H1 (cell line): ENCODE measurements at regions not wholly inside any gene's neighbourhood (a gene's known extent, or its start where the extent isn't known, plus 50 kb on each side); places are given as distances from the start of the nearest gene placed in this dataset.
A peak's percentile ranks its signal among the peaks of the same experiment; 100 is the strongest.

Experiments
- CTCF ChIA-PET: fragments of 300-600 bp; sonication (Branson Sonifier 250); formaldehyde crosslinking; loops from one replicate; lab custom pipeline; 2021; ENCODE audit not compliant: partially characterized antibody; lab: Charles Lee
- POLR2A ChIA-PET: fragments of 300-600 bp; sonication (Branson Sonifier 250); formaldehyde crosslinking; loops from one replicate; lab custom pipeline; 2021; ENCODE audit warnings: inconsistent platforms; ENCODE audit not compliant: partially characterized antibody; lab: Charles Lee
- DNase-seq, 2 experiments: peaks; one replicate each; pipeline versions ENCODE4 v3.0.0 to v3.0.0-alpha.2; 2010 to 2022; ENCODE audit warnings: low spot score in 2 of 2, low read depth in 1 of 2, mixed read lengths in 1 of 2
- FAIRE-seq: peaks from 2 replicates; lab custom pipeline; 2011; peaks lifted over from hg19 to GRCh38; lab: Jason Lieb, UNC
- H2AFZ ChIP-seq: 2 replicates; pipeline ENCODE4 v1.8.1; 2012; ENCODE audit warnings: low read length, inconsistent platforms
- H2AK5ac ChIP-seq: 2 replicates; pipeline ENCODE4 v1.6.1; 2013; ENCODE audit warnings: low read depth, low read length
- H2BK120ac ChIP-seq: replicated peaks from 2 replicates; pipeline ENCODE3; 2013; ENCODE audit warnings: low read depth, low read length, inconsistent platforms
- H2BK12ac ChIP-seq: 2 replicates; pipeline ENCODE4 v1.6.1; 2013; ENCODE audit warnings: low read depth, low read length
- H2BK15ac ChIP-seq: 2 replicates; pipeline ENCODE4 v1.6.1; 2013; ENCODE audit warnings: low read length
- H2BK20ac ChIP-seq: 2 replicates; pipeline ENCODE4 v1.6.1; 2013; ENCODE audit warnings: low read length
- H2BK5ac ChIP-seq: 2 replicates; pipeline ENCODE4 v1.6.1; 2013; ENCODE audit warnings: low read depth, low read length
- H3K14ac ChIP-seq: 2 replicates; pipeline ENCODE4 v1.6.1; 2013; ENCODE audit warnings: inconsistent platforms; ENCODE audit not compliant: insufficient read length
- H3K18ac ChIP-seq: 2 replicates; pipeline ENCODE4 v1.6.1; 2013; ENCODE audit warnings: low read length; ENCODE audit errors: extremely low read depth
- H3K23ac ChIP-seq: 2 replicates; pipeline ENCODE4 v1.6.1; 2013; ENCODE audit warnings: inconsistent platforms; ENCODE audit not compliant: insufficient read length
- H3K23me2 ChIP-seq: 2 replicates; pipeline ENCODE4 v1.6.1; 2013; ENCODE audit warnings: low read depth, low read length
- H3K27ac ChIP-seq: 2 replicates; pipeline ENCODE4 v1.6.1; 2011; ENCODE audit warnings: low read depth, low read length, inconsistent platforms
- H3K27me3 ChIP-seq, 4 experiments: replicated peaks in 1 of 4; 1 replicate in 1 of 4; 2 replicates in 3 of 4; pipeline versions ENCODE4 v1.6.1 to v1.8.1; 2011 to 2013; ENCODE audit warnings: low read length in 3 of 4, mild to moderate bottlenecking in 3 of 4, inconsistent platforms in 2 of 4, mixed read lengths in 2 of 4, moderate library complexity in 1 of 4; ENCODE audit not compliant: control insufficient read depth in 3 of 4, insufficient read depth in 3 of 4; ENCODE audit errors: extremely low read depth in 1 of 4
- H3K36me3 ChIP-seq, 4 experiments: 2 replicates each; pipeline versions ENCODE4 v1.6.1 to v1.8.1; 2011 to 2013; ENCODE audit warnings: mild to moderate bottlenecking in 4 of 4, low read length in 3 of 4, moderate library complexity in 2 of 4, control low read depth in 1 of 4, inconsistent platforms in 1 of 4; ENCODE audit not compliant: insufficient read depth in 4 of 4, control insufficient read depth in 2 of 4
- H3K4ac ChIP-seq: replicated peaks from 2 replicates; pipeline ENCODE3; 2013; ENCODE audit warnings: low read length, low read depth, mixed read lengths, inconsistent platforms; ENCODE audit not compliant: insufficient read length
- H3K4me1 ChIP-seq, 4 experiments: replicated peaks in 1 of 4; 1 replicate in 1 of 4; 2 replicates in 3 of 4; pipeline versions ENCODE4 v1.6.1 to v1.8.1; 2011 to 2013; ENCODE audit warnings: low read length in 3 of 4, inconsistent platforms in 2 of 4, mixed read lengths in 1 of 4; ENCODE audit not compliant: insufficient read depth in 4 of 4, control insufficient read depth in 3 of 4
- H3K4me2 ChIP-seq, 2 experiments: 2 replicates each; pipeline versions ENCODE4 v1.6.1 to v1.8.1; 2011 to 2013; ENCODE audit warnings: low read depth in 2 of 2, low read length in 2 of 2, control low read depth in 1 of 2, inconsistent platforms in 1 of 2, mild to moderate bottlenecking in 1 of 2; ENCODE audit not compliant: insufficient read depth in 1 of 2
- H3K4me3 ChIP-seq, 4 experiments: fragments of 200-600, 300-600 bp in 1 of 4; sonication (generic), shearing (Covaris generic), sonication (Bioruptor Twin) in 1 of 4; 2 replicates each; pipeline versions ENCODE4 v1.5.1 to v1.8.1; 2011 to 2016; ENCODE audit warnings: low read length in 4 of 4, low read depth in 3 of 4, control low read depth in 2 of 4, inconsistent platforms in 2 of 4, mild to moderate bottlenecking in 2 of 4, mixed read lengths in 1 of 4, moderate library complexity in 1 of 4; ENCODE audit not compliant: insufficient read depth in 2 of 4; ENCODE audit errors: extremely low read depth in 1 of 4
- H3K56ac ChIP-seq: replicated peaks from 2 replicates; pipeline ENCODE3; 2013; ENCODE audit warnings: low read depth, mild to moderate bottlenecking, mixed read lengths, low read length, inconsistent platforms; ENCODE audit not compliant: insufficient read length
- H3K79me1 ChIP-seq: 2 replicates; pipeline ENCODE4 v1.6.1; 2013; ENCODE audit warnings: low read depth, low read length, control low read depth
- H3K79me2 ChIP-seq, 2 experiments: 2 replicates each; pipeline versions ENCODE4 v1.6.1 to v1.8.1; 2012 to 2013; ENCODE audit warnings: low read length in 2 of 2, mild to moderate bottlenecking in 2 of 2, inconsistent platforms in 1 of 2; ENCODE audit not compliant: insufficient read depth in 2 of 2, control insufficient read depth in 1 of 2
- H3K9ac ChIP-seq, 4 experiments: replicated peaks in 1 of 4; 1 replicate in 1 of 4; 2 replicates in 3 of 4; pipeline versions ENCODE4 v1.6.1 to v1.8.1; 2011 to 2013; ENCODE audit warnings: low read depth in 3 of 4, low read length in 3 of 4, control low read depth in 2 of 4, mild to moderate bottlenecking in 2 of 4, moderate library complexity in 2 of 4, inconsistent platforms in 1 of 4; ENCODE audit errors: extremely low read depth in 1 of 4
- H3K9me3 ChIP-seq, 2 experiments: 2 replicates each; pipeline versions ENCODE4 v1.6.1 to v1.8.1; 2012 to 2013; ENCODE audit warnings: mild to moderate bottlenecking in 2 of 2, moderate library complexity in 2 of 2, control low read depth in 1 of 2, inconsistent platforms in 1 of 2, low read depth in 1 of 2, low read length in 1 of 2, mixed read lengths in 1 of 2; ENCODE audit not compliant: insufficient read depth in 2 of 2
- H4K20me1 ChIP-seq, 2 experiments: replicated peaks in 1 of 2; 2 replicates each; pipeline versions ENCODE3 to v1.8.1; 2011 to 2013; ENCODE audit warnings: inconsistent platforms in 2 of 2, low read length in 2 of 2, mild to moderate bottlenecking in 1 of 2; ENCODE audit not compliant: insufficient read depth in 2 of 2, control insufficient read depth in 1 of 2
- H4K5ac ChIP-seq: 2 replicates; pipeline ENCODE4 v1.6.1; 2013; ENCODE audit warnings: low read length, low read depth, mixed read lengths, inconsistent platforms; ENCODE audit not compliant: insufficient read length
- H4K8ac ChIP-seq: 2 replicates; pipeline ENCODE4 v1.8.0; 2013; ENCODE audit warnings: mild to moderate bottlenecking, moderate library complexity, low read length, inconsistent platforms; ENCODE audit not compliant: insufficient read depth; ENCODE audit errors: extremely low read depth
- H4K91ac ChIP-seq: replicated peaks from 2 replicates; pipeline ENCODE3; 2013; ENCODE audit warnings: low read length, mixed read lengths, inconsistent platforms; ENCODE audit not compliant: insufficient read length
- ATF2 ChIP-seq: IDR thresholded peaks from 2 replicates; pipeline ENCODE4 v1.6.1; 2012; ENCODE audit warnings: low read length, inconsistent platforms
- MAFK ChIP-seq: IDR thresholded peaks from 2 replicates; pipeline ENCODE4 v1.6.1; 2012; ENCODE audit warnings: low read depth, mild to moderate bottlenecking, improper control_type of control experiment, low read length
- POLR2A ChIP-seq, 2 experiments: IDR thresholded peaks; 1 replicate in 1 of 2; 2 replicates in 1 of 2; pipeline ENCODE4 v1.6.1; 2011; ENCODE audit warnings: low read depth in 2 of 2, low read length in 2 of 2, mild to moderate bottlenecking in 2 of 2; ENCODE audit errors: control extremely low read depth in 1 of 2
- POLR2AphosphoS5 ChIP-seq: IDR thresholded peaks from 2 replicates; pipeline ENCODE4 v1.6.1; 2011; ENCODE audit warnings: low read depth, low read length
- RXRA ChIP-seq: IDR thresholded peaks from 2 replicates; pipeline ENCODE4 v1.6.1; 2011; ENCODE audit warnings: low read depth, mild to moderate bottlenecking, low read length, moderate library complexity; ENCODE audit not compliant: insufficient read depth
- SIN3A ChIP-seq, 2 experiments: IDR thresholded peaks in 1 of 2; conservative IDR thresholded peaks in 1 of 2; 2 replicates each; pipeline ENCODE4 v1.6.1; 2011 to 2012; ENCODE audit warnings: low read length in 2 of 2, improper control_type of control experiment in 1 of 2, low read depth in 1 of 2, mild to moderate bottlenecking in 1 of 2
- WGBS, 2 experiments: shearing (Covaris generic) in 1 of 2; methylation state at CpG; one replicate each; pipeline versions ENCODE4 v1.1.6 to v1.1.7; 2013 to 2015; ENCODE audit warnings: low lambda C conversion rate in 2 of 2, mixed read lengths in 2 of 2, inconsistent platforms in 1 of 2, low coverage in 1 of 2, missing lambda C conversion rate in 1 of 2; ENCODE audit not compliant: insufficient replicate concordance in 2 of 2, insufficient coverage in 1 of 2, insufficient read length in 1 of 2; ENCODE audit errors: extremely low coverage in 1 of 2, missing lambda C conversion rate in 1 of 2; 5-methylcytosine and 5-hydroxymethylcytosine counted together

- Histone ChIP-seq H3K4me1 (no peaks in the 10 kb centered on the region), H3K9me3 (no peaks in the 10 kb centered on the region), H3K36me3 (no peaks in the 10 kb centered on the region), H3K27ac (no peak overlapping the region), H3K14ac (no peak overlapping the region), H3K4me2 (no peak overlapping the region), H2BK15ac (no peak overlapping the region), H3K23me2 (no peaks in the 10 kb centered on the region), H4K5ac (no peak overlapping the region), H2AFZ (no peak overlapping the region), H3K79me2 (no peaks in the 10 kb centered on the region), H3K56ac (no peak overlapping the region), H2BK20ac (no peak overlapping the region), H4K20me1 (no peaks in the 10 kb centered on the region), H4K91ac (no peak overlapping the region), H3K23ac (no peak overlapping the region), H3K4me3 (no peak overlapping the region), H3K9ac (no peak overlapping the region), H3K79me1 (no peaks in the 10 kb centered on the region; the same call in 1 of the 2 replicates), H3K27me3 (no peaks in the 10 kb centered on the region), H2BK12ac (no peak overlapping the region), H2AK5ac (no peak overlapping the region), H3K4ac (no peak overlapping the region), H2BK5ac (no peak overlapping the region), H3K18ac (no peak overlapping the region), H4K8ac (peak overlapping the region; percentile 46; the same call in 1 of the 2 replicates), H2BK120ac (no peak overlapping the region)
- WGBS, 2 experiments: 93% methylated on average over 12 of the region's 12 CpGs; no CpG with 5 or more reads in 1 of the 2 experiments
- FAIRE-seq (no peak), DNase-seq (no peak)
- POLR2A ChIA-PET: no interaction called here
- CTCF ChIA-PET: interaction anchor here (0.7 to 1.9 kb wide), 6 partner anchors 13 to 201 kb away, joined by 3 to 5 read pairs (median 4); no protein-coding TSS in a partner anchor
- TF ChIP-seq SIN3A (conservative IDR thresholded peaks at IDR 0.05 in 1 of 2, IDR thresholded peaks at IDR 0.05 in 1 of 2; ENCODE audit: low read depth in 1 of 2, low read length in 2 of 2) (no peak), POLR2AphosphoS5 (no peak), POLR2A (IDR thresholded peaks at IDR 0.05; ENCODE audit: control extremely low read depth in 1 of 2, low read depth in 2 of 2, low read length in 2 of 2) (no peak), MAFK (peak; percentile 54; the same call in 1 of the 2 replicates), RXRA (no peak), ATF2 (no peak)
Observed at GRCh38 chr17:79458356-79458755, 152.5 kb downstream of the RBFOX3 start.
